HUES48 (cell line): ENCODE measurements at regions not wholly inside any gene's neighbourhood (a gene's known extent, or its start where the extent isn't known, plus 50 kb on each side); places are given as distances from the start of the nearest gene placed in this dataset.

Source experiments
- H3K27ac ChIP-seq: one replicate; pipeline ENCODE4 v1.7.0; 2013; ENCODE audit warnings: low read depth, low read length, inconsistent platforms
- H3K27me3 ChIP-seq: 2 replicates; pipeline ENCODE4 v1.6.1; 2013; ENCODE audit warnings: mild to moderate bottlenecking, low read length; ENCODE audit not compliant: control insufficient read depth, insufficient read depth
- H3K36me3 ChIP-seq: 2 replicates; pipeline ENCODE4 v1.6.1; 2013; ENCODE audit warnings: low read length; ENCODE audit not compliant: control insufficient read depth, insufficient read depth
- H3K4me1 ChIP-seq: 2 replicates; pipeline ENCODE4 v1.6.1; 2013; ENCODE audit warnings: mild to moderate bottlenecking, low read length; ENCODE audit not compliant: control insufficient read depth, insufficient read depth
- H3K4me3 ChIP-seq: 2 replicates; pipeline ENCODE4 v1.5.1; 2013; ENCODE audit warnings: mild to moderate bottlenecking, low read depth, low read length
- H3K9ac ChIP-seq: 2 replicates; pipeline ENCODE4 v1.6.1; 2013; ENCODE audit warnings: mild to moderate bottlenecking, low read depth, low read length, moderate library complexity
- H3K9me3 ChIP-seq: 2 replicates; pipeline ENCODE4 v1.6.1; 2013; ENCODE audit warnings: low read length; ENCODE audit not compliant: control insufficient read depth, insufficient read depth

GRCh38 chr10:85047979-85048378 is 719.6 kb downstream of the CCSER2 start:
- no peak overlapping the region for H3K27ac ChIP-seq
- H3K4me1 ChIP-seq: peaks cover 6% of the 10 kb centered on the region; the same call in 1 of the 2 replicates
- H3K4me3 ChIP-seq: no peak overlapping the region
- no peaks in the 10 kb centered on the region for H3K36me3 ChIP-seq
- no peaks in the 10 kb centered on the region; the same call in 1 of the 2 replicates for H3K9me3 ChIP-seq
- no peaks in the 10 kb centered on the region for H3K27me3 ChIP-seq
- H3K9ac ChIP-seq: no peak overlapping the region

DNA sequence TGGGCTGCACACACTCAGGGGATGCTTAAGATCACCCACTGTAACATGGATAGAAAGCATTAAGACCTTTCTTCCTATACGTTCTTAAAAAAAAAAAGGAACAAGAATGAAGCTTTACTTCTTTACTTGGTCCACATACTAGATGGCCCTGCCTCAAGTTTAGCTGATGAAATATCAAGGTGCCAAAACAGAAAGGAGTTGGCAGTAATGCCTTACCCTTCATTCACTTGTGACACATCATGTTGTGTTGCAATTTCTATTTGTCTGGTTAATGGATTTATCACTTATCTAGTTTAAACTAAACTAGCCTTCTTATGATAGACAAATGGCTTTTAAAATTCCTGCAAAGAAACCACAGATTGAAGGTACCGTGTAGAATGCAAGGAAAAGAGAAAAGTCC is 720.3 kb downstream of the CCSER2 start:
- H3K9me3 ChIP-seq: peaks cover 2% of the 10 kb centered on the region; the same call in 1 of the 2 replicates
- H3K9ac ChIP-seq: no peak overlapping the region
- H3K36me3 ChIP-seq: no peaks in the 10 kb centered on the region
- H3K27ac ChIP-seq: no peak overlapping the region
- no peak overlapping the region for H3K4me3 ChIP-seq
- no peaks in the 10 kb centered on the region for H3K27me3 ChIP-seq
- H3K4me1 ChIP-seq: no peaks in the 10 kb centered on the region; the same call in 1 of the 2 replicates

GRCh38 chr10:85060944-85061343 is 732.6 kb downstream of the CCSER2 start:
- H3K4me3 ChIP-seq: no peak overlapping the region
- H3K9me3 ChIP-seq: peaks cover 13% of the 10 kb centered on the region
- no peak overlapping the region for H3K27ac ChIP-seq
- no peaks in the 10 kb centered on the region for H3K27me3 ChIP-seq
- H3K4me1 ChIP-seq: no peaks in the 10 kb centered on the region
- H3K36me3 ChIP-seq: no peaks in the 10 kb centered on the region
- H3K9ac ChIP-seq: no peak overlapping the region

GRCh38 chr10:85061401-85061800 is 733.0 kb downstream of the CCSER2 start:
- no peak overlapping the region for H3K9ac ChIP-seq
- H3K36me3 ChIP-seq: no peaks in the 10 kb centered on the region
- H3K9me3 ChIP-seq: peaks cover 13% of the 10 kb centered on the region
- H3K4me1 ChIP-seq: no peaks in the 10 kb centered on the region
- H3K27ac ChIP-seq: no peak overlapping the region
- no peak overlapping the region for H3K4me3 ChIP-seq
- H3K27me3 ChIP-seq: no peaks in the 10 kb centered on the region

DNA sequence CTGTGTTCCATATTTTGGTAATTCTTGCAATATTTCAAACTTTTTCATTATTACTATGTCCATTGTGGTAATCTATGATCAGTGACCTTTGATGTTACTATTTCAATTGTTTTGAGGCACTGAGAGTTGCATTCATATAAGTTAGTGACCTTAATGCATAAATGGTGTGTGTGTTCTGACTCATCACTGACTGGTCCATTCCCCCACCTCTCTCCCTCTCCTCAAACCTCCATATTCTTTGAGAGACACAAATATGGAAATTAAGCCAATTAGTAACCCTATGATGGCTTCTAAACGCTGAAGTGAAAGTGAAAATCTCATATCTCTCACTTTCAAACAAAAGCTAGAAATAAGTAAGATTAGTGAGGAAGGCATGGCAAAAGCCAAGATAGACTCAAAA is 739.6 kb downstream of the CCSER2 start:
- no peak overlapping the region for H3K9ac ChIP-seq
- H3K9me3 ChIP-seq: peaks cover 15% of the 10 kb centered on the region; the same call in 1 of the 2 replicates
- no peak overlapping the region for H3K4me3 ChIP-seq
- H3K27ac ChIP-seq: no peak overlapping the region
- H3K4me1 ChIP-seq: no peaks in the 10 kb centered on the region
- H3K27me3 ChIP-seq: no peaks in the 10 kb centered on the region
- H3K36me3 ChIP-seq: no peaks in the 10 kb centered on the region

DNA sequence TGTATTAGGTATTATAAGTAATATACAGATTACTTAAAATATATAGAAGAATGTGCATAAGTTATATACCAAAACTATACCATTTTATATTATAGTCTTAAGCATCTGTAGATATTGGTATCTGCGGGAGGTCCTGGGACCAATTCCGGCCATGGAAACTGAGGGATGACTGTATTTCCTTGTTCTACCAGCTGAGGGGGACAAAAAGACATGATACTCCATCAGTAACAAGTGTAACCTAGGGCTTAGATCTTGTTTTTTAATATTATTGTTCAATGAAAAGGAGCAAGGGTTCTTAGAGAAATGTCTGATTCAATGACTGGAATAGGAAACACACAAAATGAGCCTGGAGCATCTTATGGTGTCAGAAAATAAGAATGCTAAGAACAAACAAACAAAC is 752.5 kb downstream of the CCSER2 start:
- Histone ChIP-seq H3K4me3 (no peak overlapping the region), H3K27ac (no peak overlapping the region)

GRCh38 chr10:85098835-85099521 is 770.6 kb downstream of the CCSER2 start:
- H3K9me3 ChIP-seq: no peaks in the 10 kb centered on the region

More for the DNA sequence above, 752.5 kb downstream of the CCSER2 start:
- H3K4me1 ChIP-seq: no peaks in the 10 kb centered on the region
- no peak overlapping the region for H3K9ac ChIP-seq
- no peaks in the 10 kb centered on the region for H3K27me3 ChIP-seq
- no peaks in the 10 kb centered on the region for H3K36me3 ChIP-seq
- H3K9me3 ChIP-seq: 0 out of 2 replicates have a peak, but pooled peaks cover 5% of the 10 kb centered on the region

GRCh38 chr10:85100495-85100894 is 772.1 kb downstream of the CCSER2 start:
- Histone ChIP-seq H3K27ac (no peak overlapping the region), H3K4me3 (no peak overlapping the region)

More at GRCh38 chr10:85098835-85099521, 770.6 kb downstream of the CCSER2 start:
- H3K36me3 ChIP-seq: no peaks in the 10 kb centered on the region
- H3K27me3 ChIP-seq: no peaks in the 10 kb centered on the region
- no peak overlapping the region for H3K27ac ChIP-seq
- no peaks in the 10 kb centered on the region for H3K4me1 ChIP-seq
- H3K4me3 ChIP-seq: no peak overlapping the region
- H3K9ac ChIP-seq: no peak overlapping the region

GRCh38 chr10:85105614-85106255 is 777.3 kb downstream of the CCSER2 start:
- Histone ChIP-seq H3K27ac (no peak overlapping the region), H3K4me1 (peaks cover 2% of the 10 kb centered on the region; the same call in 1 of the 2 replicates), H3K36me3 (no peaks in the 10 kb centered on the region), H3K9me3 (no peaks in the 10 kb centered on the region), H3K4me3 (no peak overlapping the region), H3K9ac (no peak overlapping the region), H3K27me3 (no peaks in the 10 kb centered on the region)

More at GRCh38 chr10:85100495-85100894, 772.1 kb downstream of the CCSER2 start:
- Histone ChIP-seq H3K4me1 (no peaks in the 10 kb centered on the region), H3K27me3 (no peaks in the 10 kb centered on the region), H3K36me3 (no peaks in the 10 kb centered on the region), H3K9ac (no peak overlapping the region), H3K9me3 (no peaks in the 10 kb centered on the region)

DNA sequence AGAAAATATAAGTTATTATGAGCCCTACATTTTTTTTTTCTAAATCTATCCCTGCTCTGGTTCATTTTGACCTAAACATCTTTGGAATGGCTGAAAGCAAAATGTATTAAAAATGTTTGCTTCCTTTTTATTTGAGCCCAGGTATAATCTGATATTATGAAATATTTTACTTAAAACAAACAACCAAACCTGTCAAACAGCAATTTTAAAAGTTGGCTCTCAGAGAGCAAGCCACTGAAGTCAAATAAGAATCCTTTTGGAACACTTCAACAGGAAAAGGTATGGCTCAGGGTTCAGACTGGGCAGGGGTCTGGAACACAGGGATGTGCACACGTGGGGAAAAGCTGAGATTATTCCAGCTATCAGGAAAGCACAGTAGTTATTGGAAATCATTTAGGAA is 782.9 kb downstream of the CCSER2 start:
- no peaks in the 10 kb centered on the region for H3K4me1 ChIP-seq
- no peak overlapping the region for H3K27ac ChIP-seq
- no peak overlapping the region for H3K4me3 ChIP-seq
- no peaks in the 10 kb centered on the region for H3K36me3 ChIP-seq
- no peaks in the 10 kb centered on the region for H3K9me3 ChIP-seq
- H3K27me3 ChIP-seq: no peaks in the 10 kb centered on the region
- H3K9ac ChIP-seq: no peak overlapping the region

DNA sequence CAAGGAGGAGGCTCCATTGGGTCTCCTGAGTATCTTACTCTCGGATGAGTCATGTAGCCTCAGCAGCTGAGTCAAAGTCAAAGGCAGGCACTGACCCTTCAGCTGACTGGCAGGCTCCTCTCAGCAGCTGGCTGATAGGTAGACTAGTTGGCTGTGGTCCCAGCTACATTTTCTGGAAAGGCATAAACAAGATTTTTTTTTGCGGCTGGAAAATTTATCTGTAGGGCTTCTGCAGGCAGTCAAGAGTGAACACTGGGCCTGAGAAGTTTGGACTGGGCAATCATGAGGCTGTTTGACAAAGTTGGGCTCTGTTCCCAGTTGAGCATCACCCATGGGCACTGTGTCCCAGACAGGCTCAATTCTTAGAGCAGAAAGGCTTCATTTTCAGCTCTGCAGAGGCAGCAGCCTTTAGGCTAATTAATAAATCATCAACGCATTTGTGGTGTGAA is 796.2 kb downstream of the CCSER2 start:
- no peaks in the 10 kb centered on the region for H3K36me3 ChIP-seq
- no peak overlapping the region for H3K27ac ChIP-seq
- H3K4me1 ChIP-seq: no peaks in the 10 kb centered on the region
- H3K27me3 ChIP-seq: no peaks in the 10 kb centered on the region
- H3K9ac ChIP-seq: no peak overlapping the region
- peaks cover 16% of the 10 kb centered on the region for H3K9me3 ChIP-seq
- no peak overlapping the region for H3K4me3 ChIP-seq
